ENCODE measurements at regions not wholly inside any gene's neighbourhood (a gene's known extent, or its start where the extent isn't known, plus 50 kb on each side); places are given as distances from the start of the nearest gene placed in this dataset.

DNA sequence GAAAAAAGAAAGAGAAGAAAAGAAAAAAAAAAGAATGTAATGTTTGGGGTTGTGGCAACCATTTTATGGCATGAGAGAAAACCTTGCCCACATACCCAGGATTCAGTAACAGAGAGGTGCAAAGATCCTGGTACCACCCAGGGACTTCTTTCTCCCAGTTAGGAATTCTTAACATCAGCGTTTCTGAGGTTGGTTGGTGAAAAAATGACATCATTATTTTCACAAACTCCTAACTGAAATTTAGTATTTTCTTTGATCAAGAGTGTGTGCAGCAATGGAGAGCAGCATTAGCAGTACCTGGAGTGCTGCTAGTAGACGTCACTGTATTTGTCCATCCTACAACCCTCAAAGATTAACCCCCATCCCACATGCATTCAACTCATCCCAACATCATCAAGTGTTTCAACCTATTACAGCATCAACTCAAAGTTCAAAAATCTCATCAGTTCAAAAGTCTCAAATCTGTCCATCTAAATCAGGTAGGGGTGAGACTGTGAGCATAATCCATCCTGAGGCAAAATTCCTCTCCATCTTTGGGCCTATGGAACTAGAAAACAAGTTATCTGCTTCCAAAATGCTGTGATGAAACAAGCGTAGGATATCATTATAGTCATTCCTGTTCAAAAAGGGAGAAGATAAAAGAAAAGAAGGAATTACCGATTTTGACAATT is 60.1 kb upstream of the MSX2 start:
- no peak for DNase-seq (ENCODE audit: low read depth in 2 of 2, low spot score in 1 of 2)

DNA sequence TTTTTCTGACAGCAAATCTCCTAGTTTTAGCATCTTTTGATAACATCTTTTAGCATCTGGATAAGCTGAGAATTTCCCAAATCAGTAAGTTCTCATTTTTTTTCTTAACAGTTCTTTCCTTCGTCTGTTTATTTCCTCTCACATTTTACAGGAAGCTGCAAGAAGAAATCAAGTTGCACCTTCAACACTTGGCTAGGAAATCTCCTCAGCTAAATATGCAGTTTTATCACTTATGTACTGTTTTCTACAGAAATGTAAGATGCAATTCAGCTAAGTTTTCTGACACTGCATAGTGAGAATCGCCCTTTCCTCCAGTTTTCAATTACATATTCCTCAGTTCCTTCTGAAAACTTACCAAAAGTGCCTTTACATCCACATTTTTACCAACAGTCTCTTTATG is 59.0 kb upstream of the MSX2 start:
- DNase-seq (ENCODE audit: low read depth in 2 of 2, low spot score in 1 of 2), result no peak

GRCh38 chr5:174667526-174667925 is 56.9 kb upstream of the MSX2 start:
- DNase-seq (ENCODE audit: low read depth in 2 of 2, low spot score in 1 of 2), result no peak

DNA sequence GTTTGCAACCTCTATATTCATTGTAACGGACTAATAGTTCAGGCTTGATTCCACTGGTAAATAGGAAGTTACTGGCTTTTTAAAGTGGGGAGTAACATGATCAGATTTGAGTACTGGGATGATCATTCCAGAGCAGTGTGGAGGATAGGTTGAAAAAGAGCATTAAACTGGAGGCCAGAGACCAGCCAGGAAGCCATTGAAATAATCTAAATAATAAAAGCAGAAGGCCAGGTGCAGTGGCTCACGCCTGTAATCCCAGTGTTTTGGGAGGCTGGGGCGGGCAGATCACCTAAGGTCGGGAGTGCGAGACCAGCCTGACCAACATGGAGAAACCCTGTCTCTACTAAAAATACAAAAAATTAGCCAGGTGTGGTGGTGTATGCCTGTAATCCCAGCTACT is 56.0 kb upstream of the MSX2 start:
- no peak for DNase-seq (ENCODE audit: low read depth in 2 of 2, low spot score in 1 of 2)

Data from stimulated activated CD8-positive, alpha-beta memory T cell treated with anti-CD3 and anti-CD28 coated beads, Interleukin-4, amount 100 ng/mL, for 1 hour (primary cell).